GM21447 (cell line): ENCODE measurements at regions not wholly inside any gene's neighbourhood (a gene's known extent, or its start where the extent isn't known, plus 50 kb on each side); places are given as distances from the start of the nearest gene placed in this dataset.
"Not testable (repeated sequence)": the region's sequence is repeated elsewhere in the genome, so short reads cannot be mapped to it uniquely, and the experiment has no call there.

Source experiments
- ATAC-seq: cut with Tn5 transposase; IDR thresholded peaks from one replicate; pipeline ENCODE4 v1.9.1; 2021; ENCODE audit not compliant: unreplicated experiment

- no peak for ATAC-seq
Observed at GRCh38 chr12:131213896-131214442, 260.3 kb downstream of the ADGRD1 start.

GRCh38 chr12:131214936-131215335, 261.2 kb downstream of the ADGRD1 start:
- ATAC-seq, result not testable (repeated sequence)

GRCh38 chr12:131216587-131216986, 262.9 kb downstream of the ADGRD1 start:
- not testable (repeated sequence) for ATAC-seq

GRCh38 chr12:131217024-131217586, 263.4 kb downstream of the ADGRD1 start:
- ATAC-seq, result no peak

- ATAC-seq, result peak; percentile 40
Observed at GRCh38 chr12:131218026-131218922, 264.6 kb downstream of the ADGRD1 start.

- no peak for ATAC-seq
Observed at GRCh38 chr12:131218923-131219669, 265.4 kb downstream of the ADGRD1 start.

- ATAC-seq, result no peak
Observed at GRCh38 chr12:131219670-131220330, 266.1 kb downstream of the ADGRD1 start.

- no peak for ATAC-seq
Observed at GRCh38 chr12:131220331-131220685, 266.6 kb downstream of the ADGRD1 start.

- ATAC-seq, result no peak
Observed at GRCh38 chr12:131221061-131221956, 267.6 kb downstream of the ADGRD1 start.

GRCh38 chr12:131221957-131222328, 268.2 kb downstream of the ADGRD1 start:
- no peak for ATAC-seq

- ATAC-seq, result peak; percentile 68
Observed at GRCh38 chr12:131222329-131223139, 268.8 kb downstream of the ADGRD1 start.

- no peak for ATAC-seq
Observed at GRCh38 chr12:131223171-131223761, 269.6 kb downstream of the ADGRD1 start.

GRCh38 chr12:131223791-131224225, 270.1 kb downstream of the ADGRD1 start:
- no peak for ATAC-seq

- ATAC-seq, result not testable (repeated sequence)
Observed at GRCh38 chr12:131224226-131225065, 270.7 kb downstream of the ADGRD1 start.

- not testable (repeated sequence) for ATAC-seq
Observed at GRCh38 chr12:131225066-131225380, 271.3 kb downstream of the ADGRD1 start.

- ATAC-seq, result no peak
Observed at GRCh38 chr12:131226345-131227265, 272.9 kb downstream of the ADGRD1 start.

GRCh38 chr12:131227641-131228040, 273.9 kb downstream of the ADGRD1 start:
- not testable (repeated sequence) for ATAC-seq
